Upper lobe of right lung (tissue), 1 donor: ENCODE measurements at regions not wholly inside any gene's neighbourhood (a gene's known extent, or its start where the extent isn't known, plus 50 kb on each side); places are given as distances from the start of the nearest gene placed in this dataset.

Experiments used
- ATAC-seq: fragments of 200-7000 bp; cut with Tn5 transposase; one replicate; pipeline ENCODE4 v1.9.1; 2020; ENCODE audit warnings: mild to moderate bottlenecking, moderate library complexity
- DNase-seq: peaks from one replicate; pipeline ENCODE4 v3.0.0-alpha.2; 2020
- H3K27ac ChIP-seq: fragments of 200-600 bp; one replicate; pipeline ENCODE4 v1.8.0; 2022
- H3K27me3 ChIP-seq: fragments of 200-600 bp; one replicate; pipeline ENCODE4 v1.8.0; 2022; ENCODE audit warnings: mild to moderate bottlenecking
- H3K36me3 ChIP-seq: fragments of 200-600 bp; one replicate; pipeline ENCODE4 v1.8.0; 2022
- H3K4me1 ChIP-seq: fragments of 200-600 bp; one replicate; pipeline ENCODE4 v1.8.0; 2022
- H3K4me3 ChIP-seq: fragments of 200-600 bp; one replicate; pipeline ENCODE4 v1.8.0; 2022; ENCODE audit warnings: mild to moderate bottlenecking
- H3K9me3 ChIP-seq: fragments of 200-600 bp; one replicate; pipeline ENCODE4 v1.8.0; 2022
- intact Hi-C: fragments of 100-400 bp; cut with DNase I; formaldehyde crosslinking; loops from one replicate; pipeline ENCODE4 v1.11.0; 2022
- TF ChIP-seq, protein P1 (sequence below): fragments of 200-600 bp; IDR thresholded peaks from one replicate; pipeline ENCODE4 v1.8.0; 2022; ENCODE audit warnings: antibody characterized with exemption
- donor health status: DM: no; HTN: yes; CAD: no; lungs with severe emphysema.

- Histone ChIP-seq H3K27me3 (no peaks in the 10 kb centered on the region), H3K4me1 (no peaks in the 10 kb centered on the region), H3K4me3 (no peak overlapping the region), H3K9me3 (no peaks in the 10 kb centered on the region), H3K36me3 (no peaks in the 10 kb centered on the region), H3K27ac (no peak overlapping the region)
- no peak for DNase-seq
- ATAC-seq = no peak
- intact Hi-C loops = no loop called here
- TF ChIP-seq, protein P1, sequence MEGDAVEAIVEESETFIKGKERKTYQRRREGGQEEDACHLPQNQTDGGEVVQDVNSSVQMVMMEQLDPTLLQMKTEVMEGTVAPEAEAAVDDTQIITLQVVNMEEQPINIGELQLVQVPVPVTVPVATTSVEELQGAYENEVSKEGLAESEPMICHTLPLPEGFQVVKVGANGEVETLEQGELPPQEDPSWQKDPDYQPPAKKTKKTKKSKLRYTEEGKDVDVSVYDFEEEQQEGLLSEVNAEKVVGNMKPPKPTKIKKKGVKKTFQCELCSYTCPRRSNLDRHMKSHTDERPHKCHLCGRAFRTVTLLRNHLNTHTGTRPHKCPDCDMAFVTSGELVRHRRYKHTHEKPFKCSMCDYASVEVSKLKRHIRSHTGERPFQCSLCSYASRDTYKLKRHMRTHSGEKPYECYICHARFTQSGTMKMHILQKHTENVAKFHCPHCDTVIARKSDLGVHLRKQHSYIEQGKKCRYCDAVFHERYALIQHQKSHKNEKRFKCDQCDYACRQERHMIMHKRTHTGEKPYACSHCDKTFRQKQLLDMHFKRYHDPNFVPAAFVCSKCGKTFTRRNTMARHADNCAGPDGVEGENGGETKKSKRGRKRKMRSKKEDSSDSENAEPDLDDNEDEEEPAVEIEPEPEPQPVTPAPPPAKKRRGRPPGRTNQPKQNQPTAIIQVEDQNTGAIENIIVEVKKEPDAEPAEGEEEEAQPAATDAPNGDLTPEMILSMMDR = no peak
Observed at GRCh38 chr3:13766128-13766527, 113.7 kb downstream of the WNT7A start.

GRCh38 chr3:13764161-13764560 is 115.7 kb downstream of the WNT7A start:
- ATAC-seq (no peak), DNase-seq (no peak)
- Histone ChIP-seq H3K27me3 (no peaks in the 10 kb centered on the region), H3K36me3 (no peaks in the 10 kb centered on the region), H3K27ac (no peak overlapping the region), H3K4me3 (no peak overlapping the region), H3K9me3 (no peaks in the 10 kb centered on the region), H3K4me1 (no peaks in the 10 kb centered on the region)
- TF ChIP-seq, protein P1 = no peak
- intact Hi-C loops = no loop called here

DNA sequence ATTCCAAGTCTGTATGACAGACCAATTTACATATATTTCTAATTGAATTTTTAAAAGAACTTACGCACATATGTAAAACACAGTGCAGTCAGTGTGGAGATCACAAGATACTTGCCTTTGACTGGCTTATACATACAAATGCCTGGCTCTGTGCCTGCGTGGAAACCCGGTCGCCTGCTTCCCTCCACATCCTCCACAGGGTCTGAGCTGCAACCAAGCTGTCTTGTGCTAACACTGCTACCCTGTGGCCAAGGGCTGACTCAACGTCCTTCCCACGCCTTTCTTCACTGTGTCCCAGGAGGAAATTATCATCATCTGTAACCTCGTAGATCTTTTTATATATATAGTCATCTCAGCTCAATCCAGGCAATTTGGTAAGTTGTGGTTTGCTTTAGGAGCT is 117.0 kb downstream of the WNT7A start:
- Histone ChIP-seq H3K36me3 (no peaks in the 10 kb centered on the region), H3K9me3 (no peaks in the 10 kb centered on the region), H3K4me1 (no peaks in the 10 kb centered on the region), H3K4me3 (no peak overlapping the region), H3K27me3 (no peaks in the 10 kb centered on the region), H3K27ac (no peak overlapping the region)
- TF ChIP-seq, protein P1 = no peak
- DNase-seq (no peak), ATAC-seq (no peak)
- intact Hi-C loops = no loop called here

DNA sequence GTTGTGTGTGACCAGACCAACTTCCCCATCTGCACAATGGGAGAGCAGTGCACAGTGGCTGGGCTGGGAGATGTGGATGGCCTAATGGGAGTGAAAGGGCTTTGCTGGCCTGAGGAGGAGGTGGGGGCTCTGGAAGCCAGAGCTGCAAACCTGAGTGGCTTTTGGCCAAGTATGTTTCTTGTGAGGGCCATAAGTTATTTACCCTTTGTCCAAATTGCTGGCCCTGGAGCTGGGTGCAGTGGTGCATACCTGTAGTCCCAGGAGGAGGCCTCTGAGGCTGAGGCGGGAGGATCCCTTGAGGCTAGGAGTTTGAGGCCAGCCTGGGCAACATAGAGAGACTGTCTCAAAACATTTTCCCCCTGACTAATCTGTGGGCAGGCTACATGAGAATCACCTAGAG is 129.1 kb downstream of the WNT7A start:
- Histone ChIP-seq H3K27ac (no peak overlapping the region), H3K4me3 (no peak overlapping the region), H3K36me3 (no peaks in the 10 kb centered on the region), H3K9me3 (no peaks in the 10 kb centered on the region), H3K4me1 (no peaks in the 10 kb centered on the region), H3K27me3 (no peaks in the 10 kb centered on the region)
- ATAC-seq (peak; percentile 30), DNase-seq (no peak)
- intact Hi-C loops = no loop called here
- TF ChIP-seq, protein P1 = no peak

DNA sequence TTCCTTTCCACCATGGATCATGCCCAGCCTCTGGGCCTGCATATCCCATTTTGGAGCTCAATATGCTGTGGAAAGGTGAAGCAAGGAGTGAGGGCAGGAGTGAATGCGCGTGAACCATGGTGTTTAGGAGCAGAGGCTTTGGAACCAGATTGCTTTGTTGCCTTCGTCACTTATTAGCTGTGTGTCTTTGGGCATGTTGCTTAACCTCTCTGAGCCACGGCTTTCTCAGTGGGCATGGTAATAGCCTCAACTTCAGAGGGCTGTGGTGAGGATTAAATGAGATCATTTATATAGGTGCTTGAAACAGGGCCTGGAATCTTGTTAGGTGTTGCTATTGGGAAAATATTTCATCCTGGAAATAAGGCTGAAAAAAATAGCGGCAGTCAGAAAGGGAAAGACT is 129.7 kb downstream of the WNT7A start:
- Histone ChIP-seq H3K9me3 (no peaks in the 10 kb centered on the region), H3K27ac (no peak overlapping the region), H3K4me3 (no peak overlapping the region), H3K36me3 (no peaks in the 10 kb centered on the region), H3K27me3 (no peaks in the 10 kb centered on the region), H3K4me1 (no peaks in the 10 kb centered on the region)
- TF ChIP-seq, protein P1 = no peak
- no peak for DNase-seq
- intact Hi-C loops = no loop called here
- no peak for ATAC-seq

DNA sequence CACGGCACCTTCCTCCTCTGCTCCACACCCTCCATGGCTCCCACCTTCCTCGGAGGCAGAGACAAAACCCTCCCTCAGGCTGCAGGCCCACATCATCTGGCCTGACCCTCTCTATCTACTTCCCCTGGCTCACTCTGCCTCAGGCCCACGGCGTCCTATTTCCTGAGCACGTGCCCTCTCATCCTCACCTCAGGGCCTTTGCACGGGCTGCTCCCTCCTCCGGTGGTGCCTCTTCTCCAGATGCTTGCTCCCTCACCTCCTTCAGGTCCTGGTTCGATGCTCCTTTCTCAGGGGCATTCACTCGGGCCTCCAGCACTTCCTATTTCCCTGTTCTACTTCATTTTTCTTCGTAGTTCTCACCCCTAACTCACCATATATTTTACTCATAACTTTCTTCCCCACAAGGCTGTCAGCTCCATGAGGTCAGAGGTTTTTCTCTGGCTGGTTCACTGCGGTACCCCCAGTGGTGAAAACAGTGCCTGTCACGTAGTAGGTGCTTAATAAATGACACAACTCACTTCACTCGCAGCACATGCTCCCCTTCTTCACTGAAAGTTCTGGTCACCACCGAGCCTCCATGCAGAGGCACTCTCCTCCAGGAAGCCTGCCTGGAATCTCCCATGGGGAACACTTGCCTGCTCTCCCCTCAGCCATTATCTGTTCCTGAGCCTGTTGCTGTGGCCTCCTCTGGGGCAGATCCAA is 130.7 kb downstream of the WNT7A start:
- H3K4me3 ChIP-seq = no peak overlapping the region
- H3K9me3 ChIP-seq = no peaks in the 10 kb centered on the region
- DNase-seq (no peak), ATAC-seq (no peak)
- TF ChIP-seq, protein P1 = no peak
- H3K27ac ChIP-seq = no peak overlapping the region
- no peaks in the 10 kb centered on the region for H3K4me1 ChIP-seq
- no peaks in the 10 kb centered on the region for H3K27me3 ChIP-seq
- no peaks in the 10 kb centered on the region for H3K36me3 ChIP-seq
- intact Hi-C loops = no loop called here
